PC-9 (cell line): ENCODE measurements at regions not wholly inside any gene's neighbourhood (a gene's known extent, or its start where the extent isn't known, plus 50 kb on each side); places are given as distances from the start of the nearest gene placed in this dataset.

ENCODE experiments used
- CTCF ChIP-seq: fragments of 200-600 bp; sonication (generic); conservative IDR thresholded peaks from 2 replicates; pipeline ENCODE4 v1.6.1; 2017; ENCODE audit warnings: mixed run types, antibody characterized with exemption, mild to moderate bottlenecking, moderate library complexity
- EZH2 ChIP-seq: fragments of 200-600 bp; sonication (generic); IDR thresholded peaks from 2 replicates; pipeline ENCODE4 v1.8.0; 2017; ENCODE audit warnings: antibody characterized with exemption, low read depth

DNA sequence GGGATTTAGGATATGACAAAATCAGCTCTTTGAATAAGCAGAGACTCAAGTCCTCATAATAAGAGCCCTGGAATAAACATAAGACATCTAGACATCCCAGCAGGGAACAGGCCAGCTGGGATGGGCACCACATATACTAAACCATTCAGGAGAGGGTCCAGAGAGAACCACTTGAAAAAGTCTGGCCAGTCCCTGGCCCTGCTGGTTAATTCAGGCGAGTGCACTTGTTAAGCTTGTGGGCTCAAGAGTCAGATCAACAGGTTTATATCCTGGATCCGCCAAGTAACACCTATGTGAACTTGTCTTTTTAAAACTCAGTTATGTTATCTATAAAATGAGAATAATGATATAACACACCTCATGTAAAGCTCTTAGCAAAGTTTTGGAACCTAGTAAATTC, 63.3 kb downstream of the CAVIN4 start:
- TF ChIP-seq CTCF (no peak), EZH2 (no peak)
